SK-N-MC (cell line): ENCODE measurements at regions not wholly inside any gene's neighbourhood (a gene's known extent, or its start where the extent isn't known, plus 50 kb on each side); places are given as distances from the start of the nearest gene placed in this dataset.

Experiments
- EZH2 ChIP-seq: fragments of 200-600 bp; sonication (generic); IDR thresholded peaks from one replicate; pipeline ENCODE4 v1.6.1; 2017; ENCODE audit warnings: antibody characterized with exemption
- POLR2AphosphoS5 ChIP-seq: IDR thresholded peaks from 2 replicates; pipeline ENCODE4 v1.6.1; 2012; ENCODE audit warnings: mild to moderate bottlenecking, low read depth, low read length, borderline replicate concordance

- TF ChIP-seq POLR2AphosphoS5 (no peak), EZH2 (no peak)
Observed at GRCh38 chr10:3923033-3923432, 138.0 kb upstream of the KLF6 start.
